Bronchial epithelial cell (primary cell): ENCODE measurements at regions not wholly inside any gene's neighbourhood (a gene's known extent, or its start where the extent isn't known, plus 50 kb on each side); places are given as distances from the start of the nearest gene placed in this dataset.

Source experiments
- DNase-seq: peaks from one replicate; pipeline ENCODE4 v3.0.0-alpha.2; 2010; ENCODE audit warnings: low read depth
- FAIRE-seq: peaks from 2 replicates; lab custom pipeline; 2011; peaks lifted over from hg19 to GRCh38; lab: Jason Lieb, UNC
- H3K27me3 ChIP-seq: 2 replicates; pipeline ENCODE4 v1.5.1; 2011; ENCODE audit warnings: low read length; ENCODE audit not compliant: control insufficient read depth, insufficient read depth
- H3K36me3 ChIP-seq: 2 replicates; pipeline ENCODE4 v1.5.1; 2011; ENCODE audit warnings: low read length; ENCODE audit not compliant: control insufficient read depth, insufficient read depth
- H3K4me3 ChIP-seq: 2 replicates; pipeline ENCODE4 v1.5.1; 2011; ENCODE audit warnings: mild to moderate bottlenecking, low read depth, low read length, control low read depth
- TF ChIP-seq, protein P1 (sequence below): IDR thresholded peaks from 2 replicates; pipeline ENCODE4 v1.5.1; 2011; ENCODE audit warnings: mild to moderate bottlenecking, moderate library complexity, low read length, control low read depth, inconsistent platforms; ENCODE audit not compliant: insufficient read depth, severe bottlenecking

DNA sequence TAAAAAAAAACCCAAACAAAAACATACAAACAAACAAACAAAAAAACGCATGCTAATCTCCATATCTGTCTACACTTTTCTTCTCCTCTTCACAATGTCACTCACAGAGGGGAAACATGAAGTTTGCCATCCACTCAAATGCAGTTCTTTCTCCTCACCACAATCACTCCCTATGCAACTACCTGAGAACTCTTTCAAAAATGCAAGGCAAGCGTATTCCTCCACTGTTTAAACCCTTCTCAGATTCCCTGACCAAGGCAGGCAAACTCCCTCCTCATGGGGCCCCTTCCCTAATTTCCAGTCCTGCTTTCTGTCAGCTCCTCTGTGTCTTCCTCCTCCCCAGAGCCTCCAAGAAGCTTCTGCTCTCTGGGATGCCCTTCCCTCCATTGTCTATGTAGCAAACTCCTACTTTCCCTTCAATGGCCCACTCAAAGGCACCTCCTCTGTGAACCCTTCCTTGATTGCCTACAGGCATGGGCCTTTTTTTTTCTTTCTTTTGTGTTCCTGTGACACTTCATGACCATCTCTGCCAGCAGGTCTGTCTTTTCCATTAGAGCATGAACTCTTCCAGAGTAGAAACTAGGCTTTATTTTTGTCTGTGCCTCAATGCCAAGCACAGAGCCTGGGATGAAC lies 143.8 kb upstream of the SLC1A4 start:
- Histone ChIP-seq H3K36me3 (no peaks in the 10 kb centered on the region), H3K4me3 (no peak overlapping the region), H3K27me3 (no peaks in the 10 kb centered on the region)
- DNase-seq (no peak), FAIRE-seq (no peak)
- TF ChIP-seq, protein P1, sequence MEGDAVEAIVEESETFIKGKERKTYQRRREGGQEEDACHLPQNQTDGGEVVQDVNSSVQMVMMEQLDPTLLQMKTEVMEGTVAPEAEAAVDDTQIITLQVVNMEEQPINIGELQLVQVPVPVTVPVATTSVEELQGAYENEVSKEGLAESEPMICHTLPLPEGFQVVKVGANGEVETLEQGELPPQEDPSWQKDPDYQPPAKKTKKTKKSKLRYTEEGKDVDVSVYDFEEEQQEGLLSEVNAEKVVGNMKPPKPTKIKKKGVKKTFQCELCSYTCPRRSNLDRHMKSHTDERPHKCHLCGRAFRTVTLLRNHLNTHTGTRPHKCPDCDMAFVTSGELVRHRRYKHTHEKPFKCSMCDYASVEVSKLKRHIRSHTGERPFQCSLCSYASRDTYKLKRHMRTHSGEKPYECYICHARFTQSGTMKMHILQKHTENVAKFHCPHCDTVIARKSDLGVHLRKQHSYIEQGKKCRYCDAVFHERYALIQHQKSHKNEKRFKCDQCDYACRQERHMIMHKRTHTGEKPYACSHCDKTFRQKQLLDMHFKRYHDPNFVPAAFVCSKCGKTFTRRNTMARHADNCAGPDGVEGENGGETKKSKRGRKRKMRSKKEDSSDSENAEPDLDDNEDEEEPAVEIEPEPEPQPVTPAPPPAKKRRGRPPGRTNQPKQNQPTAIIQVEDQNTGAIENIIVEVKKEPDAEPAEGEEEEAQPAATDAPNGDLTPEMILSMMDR = no peak

DNA sequence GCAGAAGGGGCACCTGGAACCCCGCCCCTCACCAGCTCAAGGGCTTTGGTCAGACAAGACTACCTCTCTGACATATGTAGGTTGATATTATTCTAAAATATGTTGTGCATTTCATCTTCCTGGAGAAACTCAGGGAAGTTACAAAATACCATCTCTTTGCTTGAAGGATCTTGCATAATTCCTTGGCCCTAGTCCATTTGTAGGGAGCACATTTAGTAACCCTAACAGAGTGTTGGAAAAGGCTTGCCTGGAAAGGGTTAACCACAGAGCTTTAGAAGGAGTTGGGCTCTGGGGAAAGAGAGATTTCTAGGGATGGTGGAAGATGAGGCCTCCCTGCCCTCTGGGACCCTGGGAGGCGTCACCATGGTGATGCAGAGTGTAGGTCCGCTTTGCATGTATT lies 143.0 kb upstream of the SLC1A4 start:
- peak; percentile 59 for DNase-seq
- Histone ChIP-seq H3K36me3 (no peaks in the 10 kb centered on the region), H3K27me3 (no peaks in the 10 kb centered on the region), H3K4me3 (no peak overlapping the region)
- no peak for FAIRE-seq
- TF ChIP-seq, protein P1 = no peak

DNA sequence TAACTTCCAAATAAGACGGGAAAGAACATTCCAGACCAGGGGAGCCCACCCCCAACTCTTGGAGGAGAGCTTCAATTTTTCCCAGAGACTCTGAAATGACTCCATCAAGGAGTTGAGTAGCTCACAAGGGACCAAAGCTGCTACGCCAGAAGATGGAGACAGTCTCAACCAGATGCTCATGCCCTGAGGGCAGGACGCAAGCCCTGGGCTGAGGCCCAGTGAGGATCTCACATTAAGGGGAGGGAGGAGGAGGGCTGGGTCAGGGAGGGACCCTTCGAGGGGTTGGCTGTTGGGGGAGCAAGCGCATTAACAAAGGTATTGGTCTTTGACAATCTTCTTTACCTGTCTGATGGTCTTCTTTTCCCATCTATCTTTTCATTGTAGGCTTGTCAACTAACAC lies 141.3 kb upstream of the SLC1A4 start:
- Histone ChIP-seq H3K36me3 (no peaks in the 10 kb centered on the region), H3K4me3 (no peak overlapping the region), H3K27me3 (no peaks in the 10 kb centered on the region)
- no peak for FAIRE-seq
- DNase-seq = no peak
- TF ChIP-seq, protein P1 = no peak

DNA sequence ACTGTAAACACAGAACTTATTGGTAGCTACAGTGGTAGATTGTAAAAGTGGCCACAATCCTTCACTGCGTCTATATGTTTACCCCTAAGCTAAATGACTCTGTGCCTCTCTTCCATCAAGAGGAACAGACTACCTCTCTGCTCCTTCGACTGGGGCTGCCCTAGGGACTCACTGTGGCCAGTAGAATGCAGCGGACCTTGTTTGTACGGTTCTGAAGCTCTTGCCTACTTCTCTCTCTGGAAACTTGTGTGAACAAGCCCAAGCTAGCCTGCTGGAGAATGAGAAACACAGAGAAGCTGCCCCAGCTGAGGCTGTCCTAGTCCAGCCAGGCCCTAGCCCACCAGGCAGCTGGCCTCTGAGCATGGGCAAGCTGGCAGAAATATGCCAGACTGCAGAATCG lies 140.8 kb upstream of the SLC1A4 start:
- TF ChIP-seq, protein P1 = no peak
- no peaks in the 10 kb centered on the region for H3K27me3 ChIP-seq
- no peaks in the 10 kb centered on the region for H3K36me3 ChIP-seq
- DNase-seq = peak; percentile 85
- no peak for FAIRE-seq
- no peak overlapping the region for H3K4me3 ChIP-seq

DNA sequence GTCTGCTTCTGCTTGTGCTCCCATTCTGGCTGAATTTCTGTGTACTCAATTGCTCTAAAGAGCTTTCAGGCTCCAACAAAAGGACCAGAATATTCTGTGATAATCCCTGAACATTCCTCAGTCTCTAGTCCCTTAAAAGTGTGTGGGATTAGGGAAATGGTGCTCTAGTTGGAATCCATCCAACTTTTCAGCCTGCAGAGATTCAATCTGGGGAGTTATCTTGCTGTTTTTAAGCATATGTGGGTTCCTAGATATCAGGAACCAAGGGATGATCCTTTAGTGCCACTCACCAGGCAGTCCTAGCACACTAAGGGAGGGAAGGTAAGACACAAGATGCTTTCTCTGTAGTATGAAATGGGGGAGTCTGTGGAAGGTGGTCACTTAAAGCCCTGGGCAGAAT lies 140.3 kb upstream of the SLC1A4 start:
- Histone ChIP-seq H3K36me3 (no peaks in the 10 kb centered on the region), H3K4me3 (no peak overlapping the region), H3K27me3 (no peaks in the 10 kb centered on the region)
- no peak for DNase-seq
- TF ChIP-seq, protein P1 = no peak
- no peak for FAIRE-seq

DNA sequence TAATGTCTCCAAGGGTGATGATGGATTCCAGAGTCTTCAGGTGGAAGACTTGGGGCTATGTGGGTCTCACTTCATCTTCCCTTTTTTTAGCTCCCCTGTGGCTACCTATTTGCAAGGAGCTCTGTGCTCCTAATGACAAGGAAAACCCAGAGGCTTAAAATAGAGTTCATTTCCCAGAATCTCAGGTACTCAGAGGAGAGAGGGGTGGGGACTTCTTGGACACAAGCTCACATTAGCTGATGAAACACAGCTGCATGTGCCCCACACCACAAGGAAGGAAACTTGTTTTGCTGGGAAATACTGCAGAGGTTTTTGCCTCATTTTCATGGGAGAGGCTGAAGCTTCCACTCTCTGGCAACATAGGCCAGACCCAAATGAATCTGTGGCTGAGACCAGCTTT lies 138.6 kb upstream of the SLC1A4 start:
- Histone ChIP-seq H3K4me3 (no peak overlapping the region), H3K27me3 (no peaks in the 10 kb centered on the region), H3K36me3 (no peaks in the 10 kb centered on the region)
- TF ChIP-seq, protein P1 = no peak
- no peak for FAIRE-seq
- DNase-seq = no peak
